C4-2B (cell line): ENCODE measurements at regions not wholly inside any gene's neighbourhood (a gene's known extent, or its start where the extent isn't known, plus 50 kb on each side); places are given as distances from the start of the nearest gene placed in this dataset.

Experiments used
- H3K27ac ChIP-seq: fragments of 450-650 bp; 2 replicates; pipeline ENCODE4 v1.5.1; 2017
- ZFX ChIP-seq: fragments of 450-650 bp; IDR thresholded peaks from 2 replicates; pipeline ENCODE4 v1.6.1; 2017
- TF ChIP-seq, protein P1 (sequence below): fragments of 450-650 bp; conservative IDR thresholded peaks from 2 replicates; pipeline ENCODE4 v1.5.1; 2017; ENCODE audit warnings: mild to moderate bottlenecking

DNA sequence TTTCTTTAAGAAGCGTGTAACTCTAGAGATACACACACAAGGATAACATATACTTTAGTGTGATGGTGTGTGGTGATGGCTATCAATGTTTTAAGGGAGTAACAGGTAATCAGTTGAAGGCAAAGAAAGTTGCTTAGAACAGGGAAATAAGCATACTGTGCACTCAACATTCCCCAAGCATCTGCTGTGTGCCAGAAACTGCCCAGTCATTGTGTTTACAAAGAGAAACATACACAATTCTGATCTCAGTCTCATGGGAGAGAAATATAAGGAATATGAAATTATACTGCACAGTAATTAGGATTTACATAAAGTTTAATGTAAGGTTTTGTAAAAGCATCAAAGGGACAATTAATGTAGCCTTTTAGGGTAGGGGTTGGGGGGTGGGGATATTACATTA, 224.1 kb upstream of the TYRP1 start:
- H3K27ac ChIP-seq: no peak overlapping the region
- no peak for TF ChIP-seq ZFX
- TF ChIP-seq, protein P1, sequence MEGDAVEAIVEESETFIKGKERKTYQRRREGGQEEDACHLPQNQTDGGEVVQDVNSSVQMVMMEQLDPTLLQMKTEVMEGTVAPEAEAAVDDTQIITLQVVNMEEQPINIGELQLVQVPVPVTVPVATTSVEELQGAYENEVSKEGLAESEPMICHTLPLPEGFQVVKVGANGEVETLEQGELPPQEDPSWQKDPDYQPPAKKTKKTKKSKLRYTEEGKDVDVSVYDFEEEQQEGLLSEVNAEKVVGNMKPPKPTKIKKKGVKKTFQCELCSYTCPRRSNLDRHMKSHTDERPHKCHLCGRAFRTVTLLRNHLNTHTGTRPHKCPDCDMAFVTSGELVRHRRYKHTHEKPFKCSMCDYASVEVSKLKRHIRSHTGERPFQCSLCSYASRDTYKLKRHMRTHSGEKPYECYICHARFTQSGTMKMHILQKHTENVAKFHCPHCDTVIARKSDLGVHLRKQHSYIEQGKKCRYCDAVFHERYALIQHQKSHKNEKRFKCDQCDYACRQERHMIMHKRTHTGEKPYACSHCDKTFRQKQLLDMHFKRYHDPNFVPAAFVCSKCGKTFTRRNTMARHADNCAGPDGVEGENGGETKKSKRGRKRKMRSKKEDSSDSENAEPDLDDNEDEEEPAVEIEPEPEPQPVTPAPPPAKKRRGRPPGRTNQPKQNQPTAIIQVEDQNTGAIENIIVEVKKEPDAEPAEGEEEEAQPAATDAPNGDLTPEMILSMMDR: no peak

DNA sequence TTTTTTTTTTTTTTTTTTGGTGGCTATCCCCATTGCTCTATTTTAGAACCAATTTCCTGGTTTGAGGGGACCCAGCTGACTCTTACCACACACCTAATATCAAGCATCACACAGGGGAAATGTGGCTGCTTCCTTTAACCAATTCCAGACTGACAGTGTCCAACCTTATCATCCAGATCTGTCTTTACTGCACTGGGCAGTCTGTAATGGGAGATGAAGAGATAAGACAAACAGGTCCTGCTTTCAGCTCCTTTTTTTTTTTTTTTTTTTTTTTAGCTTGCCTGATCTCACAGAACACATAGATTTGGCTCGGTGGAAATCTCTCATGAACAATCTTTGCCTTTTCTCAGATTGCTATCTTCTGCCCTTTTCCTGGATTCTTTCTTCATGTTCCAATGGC, 198.8 kb upstream of the TYRP1 start:
- TF ChIP-seq, protein P1: no peak
- TF ChIP-seq ZFX: no peak
- no peak overlapping the region for H3K27ac ChIP-seq

DNA sequence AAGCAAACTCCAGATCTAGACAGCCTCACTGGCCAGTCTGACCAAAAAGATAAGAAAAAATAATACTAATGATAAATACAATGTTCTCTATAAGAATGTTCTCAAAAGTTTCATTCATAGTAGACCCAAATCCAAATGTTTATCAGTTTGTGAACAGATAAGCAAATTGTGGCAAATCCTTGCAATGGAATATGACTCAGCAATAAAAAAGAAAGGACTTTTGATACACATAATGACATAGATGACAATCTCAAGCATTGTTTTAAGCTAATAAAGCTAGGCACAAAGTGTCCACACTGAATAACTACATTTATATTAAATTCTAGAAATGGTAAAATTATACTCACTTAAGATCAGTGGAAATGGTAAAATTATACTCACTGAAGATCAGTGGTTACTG, 195.4 kb upstream of the TYRP1 start:
- TF ChIP-seq ZFX: no peak
- TF ChIP-seq, protein P1: no peak
- H3K27ac ChIP-seq: no peak overlapping the region

DNA sequence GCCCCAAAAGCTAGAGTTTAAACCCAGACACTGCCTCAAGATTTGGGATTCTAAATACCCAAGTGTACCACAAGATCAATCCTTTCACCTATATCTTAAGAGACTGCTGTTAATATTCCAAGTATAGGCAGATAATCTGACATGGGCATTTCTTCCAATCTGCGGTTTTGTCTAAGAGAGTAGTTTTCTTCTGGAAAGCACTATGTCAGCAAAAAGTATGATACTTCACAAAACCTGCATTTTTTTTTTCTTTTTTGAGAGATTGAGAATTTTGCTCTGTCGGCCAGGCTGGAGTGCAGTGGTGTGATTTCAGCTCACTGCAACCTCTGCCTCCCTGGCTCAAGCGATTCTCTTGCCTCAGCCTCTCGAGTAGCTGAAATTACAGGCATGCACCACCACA, 190.7 kb upstream of the TYRP1 start:
- H3K27ac ChIP-seq: no peak overlapping the region
- TF ChIP-seq, protein P1: no peak
- TF ChIP-seq ZFX: no peak

DNA sequence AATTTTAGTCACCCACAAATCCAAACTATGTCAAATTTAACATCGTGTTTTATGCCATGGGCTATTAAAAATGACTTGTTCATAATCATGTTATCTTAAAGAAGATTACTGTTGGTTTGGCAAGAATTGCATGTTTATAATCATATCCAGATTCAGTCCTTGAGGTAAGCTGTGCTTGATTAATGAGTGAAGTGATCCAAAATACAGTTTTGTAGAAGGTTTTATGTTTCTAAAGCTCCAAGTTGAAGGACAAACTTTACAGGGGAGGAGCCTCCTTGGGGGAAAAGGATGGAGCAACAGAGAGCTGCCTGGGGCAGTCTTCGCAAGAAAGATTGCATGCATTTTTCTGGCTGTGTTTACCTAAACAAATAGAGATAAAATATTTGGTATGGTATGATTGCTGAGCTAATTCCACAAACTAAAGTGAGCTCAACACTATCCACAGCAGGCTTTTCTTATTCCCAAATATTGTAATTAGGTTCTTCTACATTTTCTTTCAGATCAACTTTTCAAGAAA, 189.5 kb upstream of the TYRP1 start:
- H3K27ac ChIP-seq: no peak overlapping the region

DNA sequence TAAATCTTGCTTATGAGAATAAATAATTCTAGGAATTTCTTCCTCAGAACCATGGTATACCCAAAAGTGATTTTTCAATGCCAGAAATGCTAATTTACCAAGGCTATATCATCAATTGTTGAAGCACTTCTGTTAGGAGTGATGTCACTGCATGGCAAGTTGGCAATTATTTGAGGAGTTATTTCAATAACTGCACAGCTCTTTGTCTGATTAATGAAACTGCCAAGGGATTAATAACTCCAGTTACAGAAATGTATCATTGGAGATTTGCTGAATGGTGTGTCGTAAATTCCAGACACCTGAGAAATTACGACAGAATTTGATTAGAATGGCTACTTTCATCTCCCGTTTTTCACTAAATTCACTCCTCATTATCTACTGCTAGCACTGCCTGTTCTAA, 182.6 kb upstream of the TYRP1 start:
- TF ChIP-seq ZFX: no peak
- TF ChIP-seq, protein P1: no peak
- H3K27ac ChIP-seq: no peak overlapping the region

More for the DNA sequence above, 189.5 kb upstream of the TYRP1 start:
- TF ChIP-seq, protein P1: no peak
- no peak for TF ChIP-seq ZFX

DNA sequence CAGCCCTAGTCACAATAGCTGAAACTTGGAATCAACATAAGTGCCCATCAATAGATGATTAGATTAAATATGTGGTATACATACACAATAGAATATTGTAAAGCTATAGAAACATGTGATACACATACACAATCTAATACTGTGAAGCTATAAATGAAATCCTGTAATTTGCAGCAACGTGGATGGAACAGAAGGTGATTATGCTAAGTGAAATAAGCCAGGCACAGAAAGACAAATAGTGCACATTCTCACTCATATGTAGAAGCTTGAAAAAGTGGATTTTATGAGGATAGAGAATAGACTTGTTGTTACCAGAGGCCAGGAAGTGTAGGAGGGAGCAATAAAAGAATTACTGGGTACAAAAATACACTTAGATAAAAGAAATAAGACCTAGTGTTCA, 181.5 kb upstream of the TYRP1 start:
- no peak overlapping the region for H3K27ac ChIP-seq
- no peak for TF ChIP-seq ZFX
- TF ChIP-seq, protein P1: no peak
